ENCODE measurements at regions not wholly inside any gene's neighbourhood (a gene's known extent, or its start where the extent isn't known, plus 50 kb on each side); places are given as distances from the start of the nearest gene placed in this dataset.

GRCh38 chr11:69390561-69390960, 90.9 kb upstream of the LINC01488 start:
- H3K4me1 ChIP-seq (ENCODE audit: control insufficient read depth, insufficient read depth, low read length): no peaks in the 10 kb centered on the region
- H3K36me3 ChIP-seq (ENCODE audit: control insufficient read depth in 2 of 2, insufficient read depth in 1 of 2, low read length in 2 of 2): no peaks in the 10 kb centered on the region
- H3K4me3 ChIP-seq (ENCODE audit: low read depth, low read length): no peak overlapping the region
- TF ChIP-seq ZEB2 (tag by site-specific recombination; IDR thresholded peaks at IDR 0.05): no peak
- H3K9me3 ChIP-seq (ENCODE audit: control insufficient read depth, insufficient read depth, low read depth, low read length): no peaks in the 10 kb centered on the region
- POLR2A ChIA-PET: no interaction called here
- H3K27ac ChIP-seq (ENCODE audit: extremely low read depth, low read depth, low read length): no peak overlapping the region
- CTCF ChIA-PET: no interaction called here

- TF ChIP-seq, protein P1, sequence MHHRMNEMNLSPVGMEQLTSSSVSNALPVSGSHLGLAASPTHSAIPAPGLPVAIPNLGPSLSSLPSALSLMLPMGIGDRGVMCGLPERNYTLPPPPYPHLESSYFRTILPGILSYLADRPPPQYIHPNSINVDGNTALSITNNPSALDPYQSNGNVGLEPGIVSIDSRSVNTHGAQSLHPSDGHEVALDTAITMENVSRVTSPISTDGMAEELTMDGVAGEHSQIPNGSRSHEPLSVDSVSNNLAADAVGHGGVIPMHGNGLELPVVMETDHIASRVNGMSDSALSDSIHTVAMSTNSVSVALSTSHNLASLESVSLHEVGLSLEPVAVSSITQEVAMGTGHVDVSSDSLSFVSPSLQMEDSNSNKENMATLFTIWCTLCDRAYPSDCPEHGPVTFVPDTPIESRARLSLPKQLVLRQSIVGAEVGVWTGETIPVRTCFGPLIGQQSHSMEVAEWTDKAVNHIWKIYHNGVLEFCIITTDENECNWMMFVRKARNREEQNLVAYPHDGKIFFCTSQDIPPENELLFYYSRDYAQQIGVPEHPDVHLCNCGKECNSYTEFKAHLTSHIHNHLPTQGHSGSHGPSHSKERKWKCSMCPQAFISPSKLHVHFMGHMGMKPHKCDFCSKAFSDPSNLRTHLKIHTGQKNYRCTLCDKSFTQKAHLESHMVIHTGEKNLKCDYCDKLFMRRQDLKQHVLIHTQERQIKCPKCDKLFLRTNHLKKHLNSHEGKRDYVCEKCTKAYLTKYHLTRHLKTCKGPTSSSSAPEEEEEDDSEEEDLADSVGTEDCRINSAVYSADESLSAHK (tag by site-specific recombination; IDR thresholded peaks at IDR 0.05): no peak
- TF ChIP-seq ZNF580 (tag by site-specific recombination; IDR thresholded peaks at IDR 0.05) (no peak), ZBTB11 (tag by site-specific recombination; conservative IDR thresholded peaks at IDR 0.05; ENCODE audit: low read depth) (no peak), GLIS2 (tag by site-specific recombination; IDR thresholded peaks at IDR 0.05) (no peak), ZNF791 (tag by site-specific recombination; IDR thresholded peaks at IDR 0.05) (no peak), ZNF555 (tag by site-specific recombination; conservative IDR thresholded peaks at IDR 0.05) (no peak), PRDM1 (tag by site-specific recombination; IDR thresholded peaks at IDR 0.05) (no peak), ZNF514 (tag by site-specific recombination; IDR thresholded peaks at IDR 0.05) (no peak)
- POLR2A ChIA-PET: no interaction called here
- Histone ChIP-seq H3K27ac (ENCODE audit: extremely low read depth, low read depth, low read length) (no peak overlapping the region), H3K4me1 (ENCODE audit: control insufficient read depth, insufficient read depth, low read length) (no peaks in the 10 kb centered on the region), H3K36me3 (ENCODE audit: control insufficient read depth in 2 of 2, insufficient read depth in 1 of 2, low read length in 2 of 2) (no peaks in the 10 kb centered on the region), H3K9me3 (ENCODE audit: control insufficient read depth, insufficient read depth, low read depth, low read length) (no peaks in the 10 kb centered on the region), H3K4me3 (ENCODE audit: low read depth, low read length) (no peak overlapping the region)
- CTCF ChIA-PET: no interaction called here
These were observed 90.0 kb upstream of the LINC01488 start for GRCh38 chr11:69391192-69392103.

- ChIA-PET POLR2A (no interaction called here), CTCF (no interaction called here)
- no peak overlapping the region for H3K27ac ChIP-seq (ENCODE audit: extremely low read depth, low read depth, low read length)
- no peaks in the 10 kb centered on the region for H3K36me3 ChIP-seq (ENCODE audit: control insufficient read depth in 2 of 2, insufficient read depth in 1 of 2, low read length in 2 of 2)
- no peak overlapping the region for H3K4me3 ChIP-seq (ENCODE audit: low read depth, low read length)
- H3K4me1 ChIP-seq (ENCODE audit: control insufficient read depth, insufficient read depth, low read length): no peaks in the 10 kb centered on the region
- TF ChIP-seq ZNF112 (tag by site-specific recombination; IDR thresholded peaks at IDR 0.05) (no peak), ZFHX2 (tag by site-specific recombination; conservative IDR thresholded peaks at IDR 0.05) (no peak), ZNF660 (tag by site-specific recombination; IDR thresholded peaks at IDR 0.05) (no peak), ZNF777 (tag by site-specific recombination; IDR thresholded peaks at IDR 0.05; ENCODE audit: borderline replicate concordance) (no peak)
- H3K9me3 ChIP-seq (ENCODE audit: control insufficient read depth, insufficient read depth, low read depth, low read length): no peaks in the 10 kb centered on the region
These were observed 89.3 kb upstream of the LINC01488 start for GRCh38 chr11:69392104-69392653.

All from HEK293 (cell line).